ENCODE measurements at regions not wholly inside any gene's neighbourhood (a gene's known extent, or its start where the extent isn't known, plus 50 kb on each side); places are given as distances from the start of the nearest gene placed in this dataset.
"Not testable (repeated sequence)": the region's sequence is repeated elsewhere in the genome, so short reads cannot be mapped to it uniquely, and the experiment has no call there.

- Histone ChIP-seq H3K27me3 (ENCODE audit: insufficient read depth, poor library complexity, severe bottlenecking) (no peaks in the 10 kb centered on the region), H3K4me3 (replicated peaks; ENCODE audit: insufficient read depth, low read length) (no peak overlapping the region), H3K27ac (replicated peaks) (no peak overlapping the region)
- no peak for TF ChIP-seq CTCF (IDR thresholded peaks at IDR 0.05; ENCODE audit: insufficient read depth, low read length)
- TF ChIP-seq REST (IDR thresholded peaks at IDR 0.05; ENCODE audit: insufficient replicate concordance, low read depth), result no peak
- no peak for TF ChIP-seq GABPA (IDR thresholded peaks at IDR 0.05; ENCODE audit: low read depth)
- TF ChIP-seq POLR2AphosphoS5 (IDR thresholded peaks at IDR 0.05; ENCODE audit: low read depth), result no peak
- TF ChIP-seq SPI1 (IDR thresholded peaks at IDR 0.05; ENCODE audit: borderline replicate concordance, low read depth), result no peak
- DNase-seq (ENCODE audit: low read depth in 1 of 2, low spot score in 1 of 2), result no peak
These were observed 747.4 kb upstream of the SLC8A1 start for GRCh38 chr2:41199334-41199733.

GRCh38 chr2:41204315-41204714 lies 752.4 kb upstream of the SLC8A1 start:
- H3K27me3 ChIP-seq (ENCODE audit: insufficient read depth, poor library complexity, severe bottlenecking), result no peaks in the 10 kb centered on the region
- H3K4me3 ChIP-seq (replicated peaks; ENCODE audit: insufficient read depth, low read length), result no peak overlapping the region
- no peak for TF ChIP-seq CTCF (IDR thresholded peaks at IDR 0.05; ENCODE audit: insufficient read depth, low read length)
- no peak for DNase-seq (ENCODE audit: low read depth in 1 of 2, low spot score in 1 of 2)
- H3K27ac ChIP-seq (replicated peaks), result no peak overlapping the region

DNA sequence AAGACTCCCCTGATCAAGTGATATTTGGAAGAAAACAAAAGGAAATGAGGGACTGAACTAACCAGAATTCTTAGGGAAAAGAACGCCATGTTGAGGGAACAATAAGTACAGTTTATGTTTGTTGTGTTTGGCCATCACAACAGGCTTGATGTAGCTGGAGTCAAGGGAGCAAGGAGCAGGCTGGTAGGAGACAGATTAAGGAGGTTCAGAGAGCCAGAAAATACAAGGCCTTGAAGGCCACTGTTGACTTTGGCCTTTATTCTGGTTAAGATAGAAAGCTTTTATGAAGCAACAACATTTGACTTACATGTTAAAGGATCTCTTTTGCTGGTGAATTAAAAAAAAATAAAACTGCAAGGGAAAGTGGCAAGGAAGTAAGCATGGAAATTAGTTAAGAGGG lies 754.1 kb upstream of the SLC8A1 start:
- H3K27ac ChIP-seq (replicated peaks), result no peak overlapping the region
- no peak for DNase-seq (ENCODE audit: low read depth in 1 of 2, low spot score in 1 of 2)
- H3K27me3 ChIP-seq (ENCODE audit: insufficient read depth, poor library complexity, severe bottlenecking), result no peaks in the 10 kb centered on the region
- no peak for TF ChIP-seq POLR2AphosphoS5 (IDR thresholded peaks at IDR 0.05; ENCODE audit: low read depth)
- no peak for TF ChIP-seq GABPA (IDR thresholded peaks at IDR 0.05; ENCODE audit: low read depth)
- TF ChIP-seq SPI1 (IDR thresholded peaks at IDR 0.05; ENCODE audit: borderline replicate concordance, low read depth), result no peak
- no peak for TF ChIP-seq CTCF (IDR thresholded peaks at IDR 0.05; ENCODE audit: insufficient read depth, low read length)
- no peak for TF ChIP-seq REST (IDR thresholded peaks at IDR 0.05; ENCODE audit: insufficient replicate concordance, low read depth)
- H3K4me3 ChIP-seq (replicated peaks; ENCODE audit: insufficient read depth, low read length), result no peak overlapping the region

DNA sequence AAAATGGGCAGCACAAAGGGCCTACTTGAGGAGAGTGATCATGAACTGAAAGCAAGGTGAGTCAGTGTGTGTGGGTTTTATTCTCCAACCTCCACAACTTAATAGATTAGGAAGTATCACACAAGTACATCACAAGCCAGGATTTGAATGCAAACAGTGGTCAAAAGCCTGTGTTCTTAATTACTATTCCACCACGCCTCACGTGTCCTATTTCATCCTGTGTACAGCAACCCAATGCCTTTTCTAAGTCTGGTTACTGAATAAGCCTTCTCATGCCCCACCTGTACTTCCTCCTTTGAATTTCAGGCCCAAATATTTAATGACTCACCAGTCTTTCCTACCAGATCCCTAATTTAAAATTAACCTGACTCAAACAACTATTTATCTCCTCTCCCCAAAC lies 755.7 kb upstream of the SLC8A1 start:
- H3K27ac ChIP-seq (replicated peaks), result no peak overlapping the region
- TF ChIP-seq CTCF (IDR thresholded peaks at IDR 0.05; ENCODE audit: insufficient read depth, low read length) (no peak), REST (IDR thresholded peaks at IDR 0.05; ENCODE audit: insufficient replicate concordance, low read depth) (no peak), SPI1 (IDR thresholded peaks at IDR 0.05; ENCODE audit: borderline replicate concordance, low read depth) (no peak), POLR2AphosphoS5 (IDR thresholded peaks at IDR 0.05; ENCODE audit: low read depth) (no peak), GABPA (IDR thresholded peaks at IDR 0.05; ENCODE audit: low read depth) (no peak)
- no peaks in the 10 kb centered on the region for H3K27me3 ChIP-seq (ENCODE audit: insufficient read depth, poor library complexity, severe bottlenecking)
- no peak overlapping the region for H3K4me3 ChIP-seq (replicated peaks; ENCODE audit: insufficient read depth, low read length)
- DNase-seq (ENCODE audit: low read depth in 1 of 2, low spot score in 1 of 2), result no peak

- H3K27me3 ChIP-seq (ENCODE audit: insufficient read depth, poor library complexity, severe bottlenecking); H3K4me3 ChIP-seq (replicated peaks; ENCODE audit: insufficient read depth, low read length); DNase-seq (ENCODE audit: low read depth in 1 of 2, low spot score in 1 of 2); H3K27ac ChIP-seq (replicated peaks): not testable (repeated sequence)
These were observed 758.1 kb upstream of the SLC8A1 start for GRCh38 chr2:41210030-41210429.

All from HL-60 (cell line).